Activated CD4-positive, CD25-positive, alpha-beta regulatory T cell treated with anti-CD3 and anti-CD28 coated beads, Interleukin-2, amount 50 U/mL, for 24 hours (primary cell): ENCODE measurements at regions not wholly inside any gene's neighbourhood (a gene's known extent, or its start where the extent isn't known, plus 50 kb on each side); places are given as distances from the start of the nearest gene placed in this dataset.

ENCODE experiments used
- ATAC-seq, 2 donors: fragments of 150-1000 bp; cut with Tn5 transposase; one replicate each; pipeline ENCODE4 v1.10.0; 2021; ENCODE audit warnings: mild to moderate bottlenecking in 1 of 2, moderate library complexity in 1 of 2

DNA sequence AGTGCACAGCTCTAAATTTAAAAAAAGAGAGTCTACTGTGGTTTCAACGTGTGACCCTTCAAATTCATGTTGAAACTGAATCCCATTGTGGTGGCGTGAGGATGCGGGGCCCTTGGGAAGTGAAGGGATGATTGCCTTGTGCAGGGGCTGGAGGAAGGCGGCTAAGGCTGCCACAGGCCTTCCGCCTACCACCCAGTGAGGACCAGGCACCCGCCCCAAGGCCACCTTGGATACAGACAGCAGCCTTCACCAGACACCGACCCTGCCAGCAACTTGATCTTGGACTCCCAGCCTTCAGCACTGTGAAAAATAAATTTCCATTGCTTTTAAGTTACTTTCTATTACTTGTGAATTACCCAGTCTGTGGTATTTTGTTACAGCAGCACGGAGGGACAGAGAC is 103.4 kb upstream of the TMEM18 start:
- no peak for ATAC-seq

GRCh38 chr2:780002-780401 is 102.8 kb upstream of the TMEM18 start:
- ATAC-seq: no peak

- ATAC-seq: no peak
Measured at GRCh38 chr2:778731-779350, 101.6 kb upstream of the TMEM18 start.

DNA sequence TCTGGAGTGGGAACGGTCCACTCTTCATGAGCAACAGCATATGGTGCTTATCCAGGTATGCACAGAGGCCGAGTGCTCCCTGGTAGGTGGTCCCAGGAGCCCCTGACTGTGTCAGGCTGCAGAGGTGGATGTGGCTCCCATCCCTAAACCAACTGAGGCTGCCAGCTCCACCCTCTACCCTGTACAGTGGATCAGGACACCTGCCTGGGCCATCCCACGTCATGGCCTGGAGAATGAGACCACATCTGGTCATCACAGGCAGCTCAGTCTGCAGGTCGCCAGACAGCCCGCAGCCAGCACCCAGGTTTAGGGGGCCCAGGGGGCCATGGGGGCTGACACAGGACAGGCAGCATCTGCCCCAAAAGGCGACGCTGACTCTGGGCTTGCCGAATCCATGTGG is 100.3 kb upstream of the TMEM18 start:
- ATAC-seq: no peak

GRCh38 chr2:777051-777450 is 99.8 kb upstream of the TMEM18 start:
- ATAC-seq: no peak

DNA sequence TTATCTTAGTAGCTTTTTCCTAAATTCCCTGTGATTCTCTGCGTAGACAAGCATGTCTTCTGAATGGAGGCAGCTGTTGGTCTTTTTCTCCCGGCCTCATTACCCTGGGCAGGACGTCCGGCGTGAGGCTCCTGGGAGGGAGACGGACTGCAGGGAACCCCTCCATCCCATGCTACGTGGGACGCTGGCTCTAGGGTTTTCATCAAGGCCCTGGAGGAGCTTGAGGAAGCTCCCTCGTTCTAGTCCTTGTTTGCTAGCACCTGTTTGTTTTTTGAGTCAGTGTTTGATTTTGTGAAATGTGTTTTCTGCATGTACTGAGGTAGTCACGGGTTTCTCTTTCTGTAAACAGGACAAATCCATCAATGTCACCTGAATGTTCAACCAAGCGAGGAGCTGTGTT is 99.3 kb upstream of the TMEM18 start:
- no peak for ATAC-seq

DNA sequence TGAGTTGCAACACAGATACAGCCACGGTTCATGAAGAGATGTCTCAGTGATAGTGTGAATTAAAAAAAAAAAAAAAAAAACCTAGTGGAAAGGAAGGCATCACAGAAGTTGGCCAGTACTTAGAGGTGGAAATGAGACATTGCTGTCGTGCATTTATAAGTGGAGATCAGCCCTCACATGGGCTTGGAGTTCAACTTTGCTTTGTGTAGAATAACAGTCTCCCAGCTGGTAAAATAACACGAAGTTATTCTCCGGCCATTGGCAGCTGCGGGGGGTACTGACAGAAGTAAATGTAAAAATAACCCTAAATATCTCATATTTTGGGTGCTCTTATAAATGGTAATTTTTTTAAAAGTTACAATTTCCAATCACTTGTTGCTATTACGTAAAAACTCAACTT is 98.8 kb upstream of the TMEM18 start:
- ATAC-seq: no peak

GRCh38 chr2:774436-774835 is 97.2 kb upstream of the TMEM18 start:
- no peak for ATAC-seq

DNA sequence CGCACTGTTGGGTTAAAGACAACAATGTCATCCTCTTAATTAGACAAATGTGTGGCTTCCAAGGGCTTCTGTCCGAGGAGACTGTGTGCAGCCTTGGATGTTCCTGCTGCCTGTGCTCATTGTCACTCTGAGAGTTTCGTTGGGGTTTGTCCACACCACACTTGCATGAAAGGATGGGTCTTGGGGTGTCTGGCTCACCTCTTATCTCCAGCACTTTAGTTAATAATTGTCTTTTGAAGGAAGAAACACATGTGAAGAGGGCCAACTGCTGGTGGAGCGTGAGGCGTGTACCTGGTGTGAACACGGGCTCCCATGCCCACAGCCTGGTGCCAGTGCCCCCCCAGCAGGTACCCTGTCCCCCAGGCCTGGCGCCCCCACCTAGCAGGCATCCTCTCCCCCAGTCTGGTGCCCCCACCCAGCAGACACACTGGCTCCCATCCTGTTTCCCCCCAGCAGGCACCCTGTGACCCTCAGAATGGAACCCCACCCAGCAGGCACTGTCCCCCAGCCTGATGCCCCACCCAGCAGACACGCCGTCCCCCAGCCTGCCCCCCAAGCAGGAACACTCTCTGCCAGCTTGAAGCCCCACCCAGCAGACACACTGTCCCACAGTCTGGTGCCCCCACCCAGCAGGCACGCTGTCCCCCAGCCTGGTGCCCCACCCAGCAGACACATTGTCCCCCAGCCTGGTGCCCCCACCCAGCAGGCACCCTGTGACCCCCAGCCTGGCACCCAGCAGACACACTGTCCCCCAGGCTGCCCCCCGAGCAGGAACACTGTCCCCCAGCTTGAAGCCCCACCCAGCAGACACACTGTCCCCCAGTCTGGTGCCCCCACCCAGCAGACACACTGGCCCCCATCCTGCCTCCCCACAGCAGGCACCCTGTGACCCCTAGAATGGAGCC is 96.3 kb upstream of the TMEM18 start:
- no peak for ATAC-seq

DNA sequence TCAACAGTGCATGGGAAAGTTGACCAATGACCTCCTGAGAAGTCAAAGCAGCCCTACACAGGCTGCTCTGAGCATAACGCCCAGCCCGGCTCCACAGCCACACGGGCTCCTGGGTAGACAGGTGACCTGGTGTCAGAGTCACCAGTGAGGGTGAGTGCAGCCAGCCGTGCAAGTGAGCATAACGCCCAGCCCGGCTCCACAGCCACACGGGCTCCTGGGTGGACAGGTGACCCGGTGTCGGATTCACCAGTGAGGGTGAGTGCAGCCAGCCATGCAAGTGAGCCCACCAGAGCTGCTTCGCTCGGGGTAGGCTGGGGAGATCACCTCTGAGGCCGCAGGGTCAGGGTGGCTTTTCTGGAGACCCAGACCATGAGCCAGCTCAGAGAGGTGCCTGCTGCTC is 94.3 kb upstream of the TMEM18 start:
- no peak for ATAC-seq

DNA sequence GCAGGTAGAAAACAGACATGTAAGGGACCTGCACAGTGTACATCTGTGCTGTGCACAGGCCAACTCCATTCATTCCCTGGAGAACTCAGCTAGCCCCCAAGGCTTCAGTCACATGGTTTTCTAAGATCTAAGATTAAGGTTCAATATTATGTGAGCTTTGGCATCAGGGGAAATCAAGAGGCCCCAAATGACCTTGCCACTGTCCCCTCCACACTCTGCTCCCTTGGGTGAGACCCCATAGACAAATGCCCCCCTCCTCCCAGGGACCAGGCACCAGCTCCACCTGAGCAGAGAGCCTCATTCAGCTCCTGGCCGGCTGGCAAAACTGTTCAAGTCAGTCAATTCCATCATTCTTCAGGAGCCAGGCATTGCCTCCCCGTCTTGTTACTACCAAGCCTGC is 93.6 kb upstream of the TMEM18 start:
- no peak for ATAC-seq

GRCh38 chr2:769771-770170 is 92.6 kb upstream of the TMEM18 start:
- ATAC-seq: no peak

DNA sequence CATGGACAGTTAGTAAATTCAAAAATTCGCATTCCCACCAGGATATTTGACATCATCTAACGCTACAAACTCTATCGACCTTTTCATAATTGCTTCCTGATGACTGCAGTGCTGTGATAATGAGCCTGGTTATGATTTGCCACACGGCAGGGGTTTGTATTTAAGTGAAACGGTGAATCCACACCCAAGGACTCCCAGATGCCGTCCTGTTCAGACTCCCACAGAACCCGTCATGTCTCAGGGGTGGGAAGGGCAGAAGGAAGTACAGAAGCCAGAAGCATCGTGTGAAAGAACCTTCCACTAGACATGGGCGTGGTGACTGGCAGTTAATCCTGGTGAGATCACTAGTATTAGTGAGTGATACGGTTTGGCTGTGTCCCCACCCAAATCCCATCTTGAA is 91.2 kb upstream of the TMEM18 start:
- ATAC-seq: no peak

DNA sequence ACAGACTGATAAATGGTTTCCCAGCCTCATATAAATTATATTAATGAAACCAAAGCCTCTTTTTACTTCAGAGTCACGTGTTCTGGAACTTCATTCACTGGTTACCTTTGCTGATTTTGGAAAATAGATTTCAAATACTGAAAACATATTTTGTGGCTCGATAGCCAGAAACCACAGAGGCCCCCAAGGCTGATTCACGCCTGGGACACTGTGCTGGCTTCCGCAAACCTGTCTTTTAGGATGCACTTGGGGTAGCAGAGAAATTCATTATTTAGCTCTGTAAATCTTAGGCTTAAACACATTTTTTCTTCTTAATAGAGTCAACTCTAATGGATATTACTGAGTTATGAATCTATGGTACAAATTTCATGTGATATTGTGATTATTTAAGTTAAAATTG is 90.7 kb upstream of the TMEM18 start:
- ATAC-seq: no peak

GRCh38 chr2:767440-767839 is 90.2 kb upstream of the TMEM18 start:
- no peak for ATAC-seq

DNA sequence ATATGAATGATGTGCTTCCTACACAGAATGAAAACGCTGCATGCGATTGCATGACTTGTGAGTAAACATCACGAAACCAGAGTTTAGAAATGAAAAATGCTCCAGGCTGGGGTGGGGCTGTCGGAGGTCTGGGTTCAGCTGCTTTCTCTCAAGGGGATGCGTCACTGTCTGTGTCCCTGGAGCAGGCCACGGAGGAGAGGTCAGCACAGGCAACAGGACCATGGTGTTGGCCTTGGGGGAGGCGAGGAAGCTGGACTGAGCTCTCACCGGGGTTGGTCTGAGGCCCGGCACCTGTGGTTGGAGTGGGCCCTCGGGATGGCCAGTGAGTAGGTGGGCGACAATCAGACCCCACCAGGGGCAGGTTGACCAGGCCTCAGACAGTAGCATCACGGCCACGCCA is 89.0 kb upstream of the TMEM18 start:
- no peak for ATAC-seq

DNA sequence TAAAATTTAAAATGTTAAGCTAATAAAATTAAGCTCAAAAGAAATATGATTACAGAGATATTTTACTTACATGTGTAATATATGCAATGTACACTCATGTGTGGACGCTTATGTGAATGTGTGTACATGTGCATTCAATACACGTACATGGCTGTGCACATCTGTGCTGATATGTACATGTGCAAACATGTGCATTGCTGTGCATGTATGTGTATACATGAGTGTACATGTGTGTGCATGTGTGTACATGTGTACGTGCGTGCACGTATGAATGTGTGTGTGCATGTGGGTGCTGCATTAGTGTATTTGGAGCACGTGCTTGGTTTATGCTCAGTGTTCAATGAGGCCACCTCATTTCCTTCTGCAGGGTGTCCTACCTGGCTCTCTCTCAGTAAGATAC is 88.2 kb upstream of the TMEM18 start:
- no peak for ATAC-seq

DNA sequence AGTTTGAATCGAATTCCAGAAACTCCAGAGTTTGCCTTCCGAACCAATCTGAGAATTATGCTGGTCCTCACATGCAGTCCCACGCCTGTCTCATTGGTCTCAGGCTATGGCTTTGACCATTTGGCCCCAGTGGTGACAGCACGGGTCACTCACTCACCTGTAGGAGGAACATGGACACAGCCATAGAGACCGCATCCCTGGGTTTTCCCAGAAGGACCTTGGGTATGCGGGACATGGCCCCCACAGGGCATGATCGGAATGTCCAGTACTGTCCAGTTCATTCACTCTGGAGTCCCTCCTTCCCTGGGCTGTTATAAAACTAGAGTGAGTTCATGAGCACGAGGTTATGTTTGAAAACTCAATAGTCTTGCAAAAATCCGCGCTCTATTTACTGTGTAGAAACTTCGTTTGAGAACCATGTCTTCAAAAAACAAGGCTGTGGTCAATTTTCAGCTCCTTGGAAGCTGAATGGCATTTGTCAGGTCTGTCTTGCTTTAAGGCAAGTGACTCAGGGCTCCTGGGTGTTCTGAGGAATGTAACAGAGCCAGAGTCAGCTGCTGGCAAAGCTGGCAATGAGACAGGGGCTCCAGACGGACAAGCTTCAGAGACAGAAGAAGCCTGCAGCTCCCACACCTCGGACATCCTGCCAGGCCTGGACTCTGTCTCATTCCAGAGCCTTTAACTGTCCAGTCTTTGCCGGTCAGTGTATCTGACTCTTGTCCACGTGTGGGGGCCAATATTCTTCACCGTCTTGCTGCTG is 86.7 kb upstream of the TMEM18 start:
- ATAC-seq: no peak

- ATAC-seq: no peak
Measured at GRCh38 chr2:762646-763045, 85.4 kb upstream of the TMEM18 start.

DNA sequence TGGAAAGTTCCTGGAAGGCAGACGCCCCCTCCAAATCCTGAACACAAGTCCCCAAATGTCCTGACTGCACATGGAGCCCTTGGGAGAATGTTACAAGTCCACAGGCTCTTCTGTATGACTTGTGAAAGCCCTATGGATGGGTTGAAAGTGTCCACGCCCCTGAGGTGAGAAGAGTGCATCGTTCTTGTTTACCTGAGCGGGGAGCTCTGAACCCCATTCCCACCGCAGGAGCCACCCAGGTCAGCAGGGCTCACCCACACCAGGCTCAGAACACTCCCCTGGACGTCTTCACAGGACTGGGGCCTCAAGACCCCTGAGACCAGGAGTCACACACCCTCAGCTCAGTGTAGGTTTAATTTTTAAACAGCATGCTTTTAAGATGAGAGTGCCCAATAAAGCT is 84.2 kb upstream of the TMEM18 start:
- no peak for ATAC-seq

DNA sequence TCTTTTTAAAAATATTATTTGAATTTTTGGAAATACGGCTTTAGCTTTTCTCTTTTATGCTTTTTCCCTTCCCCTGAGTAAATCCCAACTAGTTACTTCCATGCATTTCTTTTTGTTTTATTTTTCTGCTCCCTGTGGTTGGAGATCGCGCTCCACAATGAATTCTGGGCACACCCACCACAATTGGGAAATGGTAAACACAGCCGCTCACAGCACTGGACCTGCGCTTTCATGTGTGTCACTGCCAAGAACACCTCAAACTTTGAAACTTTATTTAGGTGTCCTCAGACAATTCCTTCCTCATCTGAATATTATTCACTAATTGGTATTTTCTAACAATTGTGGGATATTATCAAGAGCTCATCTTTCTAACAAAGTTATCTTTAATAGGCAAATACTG is 82.8 kb upstream of the TMEM18 start:
- no peak for ATAC-seq

DNA sequence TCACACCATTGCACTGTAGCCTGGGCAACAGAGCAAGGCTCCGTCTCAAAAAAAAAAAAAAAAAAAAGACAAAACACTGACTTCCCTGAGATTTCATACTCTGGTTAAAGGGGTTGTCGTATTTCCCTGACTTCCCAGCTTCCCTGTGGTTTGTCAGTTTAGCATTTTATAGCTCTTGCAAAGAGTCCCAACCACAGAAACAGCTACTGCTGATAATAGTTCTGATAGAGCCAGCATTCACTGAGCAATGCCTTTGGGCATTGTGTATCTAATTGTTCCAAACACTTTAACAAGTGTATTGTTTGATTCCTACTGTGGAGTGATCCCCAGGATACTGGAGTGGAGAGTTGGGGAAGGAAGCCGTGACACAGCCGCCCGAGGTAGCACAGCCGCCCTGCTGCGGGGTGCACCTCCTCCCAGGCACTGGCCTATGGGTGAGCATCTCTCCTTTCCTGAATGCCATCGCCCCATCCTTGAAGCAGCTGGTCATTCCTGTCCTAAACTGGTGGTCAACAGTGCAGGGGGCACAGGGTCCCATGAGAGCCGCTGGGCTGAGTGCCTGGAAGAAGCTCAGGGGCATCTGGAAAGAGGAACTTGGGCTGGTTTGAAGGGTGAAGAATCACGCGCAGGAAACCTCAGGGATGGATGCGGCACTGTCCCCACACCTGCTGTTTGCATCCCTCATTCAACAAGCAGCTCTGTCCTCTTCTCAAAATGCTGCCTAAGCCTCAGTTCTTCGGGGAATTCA is 81.0 kb upstream of the TMEM18 start:
- ATAC-seq: no peak

- no peak for ATAC-seq
Measured at GRCh38 chr2:753123-753522, 75.9 kb upstream of the TMEM18 start.
